IMR-90 (cell line): ENCODE measurements at regions not wholly inside any gene's neighbourhood (a gene's known extent, or its start where the extent isn't known, plus 50 kb on each side); places are given as distances from the start of the nearest gene placed in this dataset.

Source experiments
- ATAC-seq: fragments of 200-7000 bp; cut with Tn5 transposase; 2 replicates; pipeline ENCODE4 v1.9.1; 2020; ENCODE audit warnings: low read depth, mild to moderate bottlenecking, moderate library complexity
- BruUV-seq: library from RNA; stranded (reverse); fragments of 400-500 nt; replicated peaks from 2 replicates; lab custom pipeline; 2021; lab: Mats Ljungman, UMichigan
- CTCF ChIA-PET: fragments of 300-600 bp; formaldehyde crosslinking; extraction: SDS; loops from one replicate; lab custom pipeline; 2021; ENCODE audit warnings: antibody characterized with exemption; lab: Yijun Ruan, JAX
- POLR2A ChIA-PET: fragments of 300-600 bp; sonication (Branson Sonifier 250); formaldehyde crosslinking; loops from one replicate; lab custom pipeline; 2022; ENCODE audit warnings: antibody characterized with exemption; ENCODE audit not compliant: unreplicated experiment; lab: Charles Lee
- DNase-seq: peaks from one replicate; pipeline ENCODE4 v3.0.0; 2013
- H2AFZ ChIP-seq: replicated peaks from 2 replicates; pipeline ENCODE3; 2013; ENCODE audit warnings: low read length, mild to moderate bottlenecking; ENCODE audit not compliant: poor library complexity
- H2AK5ac ChIP-seq: 2 replicates; pipeline ENCODE4 v1.6.1; 2013; ENCODE audit warnings: low read depth, low read length, inconsistent platforms
- H2AK9ac ChIP-seq: replicated peaks from 2 replicates; pipeline ENCODE3; 2013; ENCODE audit warnings: mild to moderate bottlenecking, low read depth, low read length, moderate library complexity; ENCODE audit not compliant: poor library complexity
- H2BK120ac ChIP-seq: 2 replicates; pipeline ENCODE4 v1.6.1; 2013; ENCODE audit warnings: low read depth, low read length, inconsistent platforms
- H2BK15ac ChIP-seq: 3 replicates; pipeline ENCODE4 v1.6.1; 2013; ENCODE audit warnings: low read depth, low read length, inconsistent platforms
- H2BK20ac ChIP-seq: 2 replicates; pipeline ENCODE4 v1.6.1; 2013; ENCODE audit warnings: low read depth, mild to moderate bottlenecking, inconsistent platforms, low read length, moderate library complexity
- H2BK5ac ChIP-seq: 2 replicates; pipeline ENCODE4 v1.6.1; 2013; ENCODE audit warnings: mild to moderate bottlenecking, low read depth, low read length, inconsistent platforms; ENCODE audit not compliant: poor library complexity, severe bottlenecking
- H3K14ac ChIP-seq: replicated peaks from 2 replicates; pipeline ENCODE4 v1.6.1; 2013; ENCODE audit warnings: low read depth, low read length, inconsistent platforms
- H3K18ac ChIP-seq: 2 replicates; pipeline ENCODE4 v1.6.1; 2013; ENCODE audit warnings: low read depth, low read length, control low read depth
- H3K23ac ChIP-seq: 2 replicates; pipeline ENCODE4 v1.6.1; 2013; ENCODE audit warnings: low read depth, low read length, inconsistent platforms
- H3K27ac ChIP-seq: 2 replicates; pipeline ENCODE4 v1.5.1; 2013; ENCODE audit warnings: mild to moderate bottlenecking, control low read depth, low read length; ENCODE audit not compliant: insufficient read depth
- H3K27me3 ChIP-seq: 2 replicates; pipeline ENCODE4 v1.6.1; 2013; ENCODE audit warnings: low read length; ENCODE audit not compliant: control insufficient read depth, insufficient read depth
- H3K36me3 ChIP-seq: 2 replicates; pipeline ENCODE4 v1.6.1; 2013; ENCODE audit warnings: low read length, mixed read lengths; ENCODE audit not compliant: control insufficient read depth, insufficient read depth
- H3K4ac ChIP-seq: 2 replicates; pipeline ENCODE4 v1.6.1; 2013; ENCODE audit warnings: low read depth, low read length, inconsistent platforms
- H3K4me1 ChIP-seq: 2 replicates; pipeline ENCODE4 v1.6.1; 2013; ENCODE audit warnings: low read length, mixed read lengths; ENCODE audit not compliant: control insufficient read depth, insufficient read depth
- H3K4me2 ChIP-seq: 2 replicates; pipeline ENCODE4 v1.6.1; 2013; ENCODE audit warnings: low read depth, mild to moderate bottlenecking, control low read depth, low read length, moderate library complexity
- H3K4me3 ChIP-seq: 2 replicates; pipeline ENCODE4 v1.5.1; 2013; ENCODE audit warnings: low read depth, mild to moderate bottlenecking, control low read depth, low read length, moderate library complexity; ENCODE audit not compliant: insufficient read depth
- H3K56ac ChIP-seq: 2 replicates; pipeline ENCODE4 v1.6.1; 2013; ENCODE audit warnings: low read length, inconsistent platforms; ENCODE audit not compliant: insufficient read depth; ENCODE audit errors: extremely low read depth
- H3K79me1 ChIP-seq, 2 experiments: 2 replicates each; pipeline ENCODE4 v1.6.1; 2013; ENCODE audit warnings: low read length in 2 of 2, inconsistent platforms in 1 of 2, low read depth in 1 of 2
- H3K9ac ChIP-seq: 2 replicates; pipeline ENCODE4 v1.6.1; 2013; ENCODE audit warnings: low read depth, low read length, control low read depth
- H3K9me1 ChIP-seq: 2 replicates; pipeline ENCODE4 v1.6.1; 2013; ENCODE audit warnings: low read length, inconsistent platforms; ENCODE audit not compliant: insufficient read depth
- H3K9me3 ChIP-seq: 2 replicates; pipeline ENCODE4 v1.6.1; 2013; ENCODE audit warnings: low read length; ENCODE audit not compliant: control insufficient read depth, insufficient read depth
- H4K20me1 ChIP-seq: 2 replicates; pipeline ENCODE4 v1.6.1; 2013; ENCODE audit warnings: low read length, inconsistent platforms; ENCODE audit not compliant: insufficient read depth
- H4K5ac ChIP-seq: 2 replicates; pipeline ENCODE4 v1.6.1; 2013; ENCODE audit warnings: mild to moderate bottlenecking, low read depth, low read length, control low read depth
- H4K8ac ChIP-seq, 2 experiments: 2 replicates each; pipeline ENCODE4 v1.6.1; 2013; ENCODE audit warnings: low read depth in 2 of 2, low read length in 2 of 2, control low read depth in 1 of 2, inconsistent platforms in 1 of 2
- H4K91ac ChIP-seq: 2 replicates; pipeline ENCODE4 v1.6.1; 2013; ENCODE audit warnings: low read depth, low read length, inconsistent platforms; ENCODE audit not compliant: insufficient read depth
- BHLHE40 ChIP-seq: fragments of 150-350 bp; IDR thresholded peaks from 2 replicates; pipeline ENCODE4 v1.6.1; 2016; ENCODE audit warnings: mild to moderate bottlenecking, low read depth, low read length
- CEBPB ChIP-seq: IDR thresholded peaks from 2 replicates; pipeline ENCODE4 v1.6.1; 2012; ENCODE audit warnings: low read depth, low read length, improper control_type of control experiment
- FOS ChIP-seq: fragments of 150-350 bp; IDR thresholded peaks from 2 replicates; pipeline ENCODE4 v1.6.1; 2016; ENCODE audit warnings: low read depth, low read length
- MAFK ChIP-seq: IDR thresholded peaks from 2 replicates; pipeline ENCODE4 v1.6.1; 2012; ENCODE audit warnings: low read depth, low read length, improper control_type of control experiment
- MAZ ChIP-seq: IDR thresholded peaks from 2 replicates; pipeline ENCODE4 v1.6.1; 2012; ENCODE audit warnings: low read depth, mild to moderate bottlenecking, low read length, improper control_type of control experiment, moderate library complexity, borderline replicate concordance
- MXI1 ChIP-seq: IDR thresholded peaks from 2 replicates; pipeline ENCODE4 v1.6.1; 2012; ENCODE audit warnings: low read depth, mild to moderate bottlenecking, low read length, moderate library complexity, borderline replicate concordance
- NFE2L2 ChIP-seq: fragments of 150-350 bp; IDR thresholded peaks from 2 replicates; pipeline ENCODE4 v1.6.1; 2016; ENCODE audit warnings: low read depth, mild to moderate bottlenecking, low read length
- POLR2A ChIP-seq: IDR thresholded peaks from 2 replicates; pipeline ENCODE4 v1.6.1; 2012; ENCODE audit warnings: mild to moderate bottlenecking, low read depth, low read length
- RAD21 ChIP-seq: IDR thresholded peaks from 2 replicates; pipeline ENCODE4 v1.6.1; 2012; ENCODE audit warnings: low read length, improper control_type of control experiment
- RCOR1 ChIP-seq: IDR thresholded peaks from 2 replicates; pipeline ENCODE4 v1.6.1; 2012; ENCODE audit warnings: mild to moderate bottlenecking, low read length, improper control_type of control experiment; ENCODE audit not compliant: insufficient replicate concordance
- RFX5 ChIP-seq: IDR thresholded peaks from 2 replicates; pipeline ENCODE4 v1.8.0; 2012; ENCODE audit warnings: low read depth, mild to moderate bottlenecking, low read length, moderate library complexity
- SMC3 ChIP-seq: fragments of 150-350 bp; IDR thresholded peaks from 2 replicates; pipeline ENCODE4 v1.6.1; 2016; ENCODE audit warnings: low read depth, mild to moderate bottlenecking, antibody characterized with exemption, low read length, moderate library complexity
- WGBS, 2 experiments: methylation state at CpG; one replicate each; pipeline versions ENCODE4 v1.1.5 to v1.1.7; 2013; ENCODE audit warnings: missing lambda C conversion rate in 2 of 2; ENCODE audit not compliant: insufficient read length in 1 of 2; ENCODE audit errors: extremely low coverage in 2 of 2; 5-methylcytosine and 5-hydroxymethylcytosine counted together
- dilution Hi-C: fragments of 300-500 bp; cut with HindIII; formaldehyde crosslinking; loops from one replicate; pipeline ENCODE4 v1.14.3; 2018; ENCODE audit warnings: low sequenced_read_pairs; ENCODE audit not compliant: unreplicated experiment
- in situ Hi-C: fragments of 300-500 bp; cut with MboI; formaldehyde crosslinking; loops from 3 replicates; pipeline ENCODE4 v1.14.3; 2019; ENCODE audit warnings: low sequenced_read_pairs, inconsistent platforms, mixed read lengths
- intact Hi-C: fragments of 100-400 bp; cut with micrococcal nuclease; formaldehyde crosslinking; loops from 2 replicates; pipeline ENCODE4 v1.10.0; 2022
- TF ChIP-seq, protein P1 (sequence below): fragments of 150-350 bp; IDR thresholded peaks from 2 replicates; pipeline ENCODE4 v1.6.1; 2016; ENCODE audit warnings: low read depth, mild to moderate bottlenecking, low read length, moderate library complexity, borderline replicate concordance
- TF ChIP-seq, protein P2 (sequence below): conservative IDR thresholded peaks from 2 replicates; pipeline ENCODE4 v1.5.1; 2012; ENCODE audit warnings: mild to moderate bottlenecking, low read depth, low read length, improper control_type of control experiment
- TF ChIP-seq, protein P3 (sequence below): fragments of 150-350 bp; IDR thresholded peaks from 2 replicates; pipeline ENCODE4 v1.6.1; 2017; ENCODE audit warnings: mild to moderate bottlenecking, antibody characterized with exemption, low read length, low read depth

DNA sequence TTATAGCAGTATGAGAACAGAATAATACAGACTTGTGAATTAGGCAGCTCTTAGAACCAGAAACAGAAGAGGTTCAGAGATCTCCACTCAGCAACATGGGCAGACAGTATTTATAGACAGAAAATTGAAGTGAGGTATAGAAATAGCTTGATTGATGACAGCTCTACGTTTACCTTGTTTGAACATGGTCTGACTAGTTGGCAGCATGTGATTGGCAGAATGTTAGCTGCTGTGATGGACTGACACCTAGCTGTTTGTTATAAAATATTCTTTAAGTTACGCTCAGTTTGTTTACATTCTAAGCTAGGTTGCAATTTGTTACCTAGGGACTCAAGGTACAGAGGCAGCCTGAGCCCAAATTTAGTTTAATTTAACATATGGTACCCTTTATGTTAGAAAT lies 73.7 kb upstream of the TMEM229A start:
- intact Hi-C loops (no loop called here), in situ Hi-C loops (no loop called here), dilution Hi-C loops (no loop called here)
- CTCF ChIA-PET: no interaction called here
- H3K36me3 ChIP-seq: no peaks in the 10 kb centered on the region
- H3K23ac ChIP-seq: no peak overlapping the region
- TF ChIP-seq CEBPB (no peak), MXI1 (no peak), SMC3 (no peak), RCOR1 (no peak), MAFK (no peak), FOS (no peak), NFE2L2 (no peak), RFX5 (no peak), BHLHE40 (no peak), MAZ (no peak), RAD21 (no peak), POLR2A (no peak)
- TF ChIP-seq, protein P1, sequence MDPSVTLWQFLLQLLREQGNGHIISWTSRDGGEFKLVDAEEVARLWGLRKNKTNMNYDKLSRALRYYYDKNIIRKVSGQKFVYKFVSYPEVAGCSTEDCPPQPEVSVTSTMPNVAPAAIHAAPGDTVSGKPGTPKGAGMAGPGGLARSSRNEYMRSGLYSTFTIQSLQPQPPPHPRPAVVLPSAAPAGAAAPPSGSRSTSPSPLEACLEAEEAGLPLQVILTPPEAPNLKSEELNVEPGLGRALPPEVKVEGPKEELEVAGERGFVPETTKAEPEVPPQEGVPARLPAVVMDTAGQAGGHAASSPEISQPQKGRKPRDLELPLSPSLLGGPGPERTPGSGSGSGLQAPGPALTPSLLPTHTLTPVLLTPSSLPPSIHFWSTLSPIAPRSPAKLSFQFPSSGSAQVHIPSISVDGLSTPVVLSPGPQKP: no peak
- TF ChIP-seq, protein P2, sequence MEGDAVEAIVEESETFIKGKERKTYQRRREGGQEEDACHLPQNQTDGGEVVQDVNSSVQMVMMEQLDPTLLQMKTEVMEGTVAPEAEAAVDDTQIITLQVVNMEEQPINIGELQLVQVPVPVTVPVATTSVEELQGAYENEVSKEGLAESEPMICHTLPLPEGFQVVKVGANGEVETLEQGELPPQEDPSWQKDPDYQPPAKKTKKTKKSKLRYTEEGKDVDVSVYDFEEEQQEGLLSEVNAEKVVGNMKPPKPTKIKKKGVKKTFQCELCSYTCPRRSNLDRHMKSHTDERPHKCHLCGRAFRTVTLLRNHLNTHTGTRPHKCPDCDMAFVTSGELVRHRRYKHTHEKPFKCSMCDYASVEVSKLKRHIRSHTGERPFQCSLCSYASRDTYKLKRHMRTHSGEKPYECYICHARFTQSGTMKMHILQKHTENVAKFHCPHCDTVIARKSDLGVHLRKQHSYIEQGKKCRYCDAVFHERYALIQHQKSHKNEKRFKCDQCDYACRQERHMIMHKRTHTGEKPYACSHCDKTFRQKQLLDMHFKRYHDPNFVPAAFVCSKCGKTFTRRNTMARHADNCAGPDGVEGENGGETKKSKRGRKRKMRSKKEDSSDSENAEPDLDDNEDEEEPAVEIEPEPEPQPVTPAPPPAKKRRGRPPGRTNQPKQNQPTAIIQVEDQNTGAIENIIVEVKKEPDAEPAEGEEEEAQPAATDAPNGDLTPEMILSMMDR: no peak
- TF ChIP-seq, protein P3, sequence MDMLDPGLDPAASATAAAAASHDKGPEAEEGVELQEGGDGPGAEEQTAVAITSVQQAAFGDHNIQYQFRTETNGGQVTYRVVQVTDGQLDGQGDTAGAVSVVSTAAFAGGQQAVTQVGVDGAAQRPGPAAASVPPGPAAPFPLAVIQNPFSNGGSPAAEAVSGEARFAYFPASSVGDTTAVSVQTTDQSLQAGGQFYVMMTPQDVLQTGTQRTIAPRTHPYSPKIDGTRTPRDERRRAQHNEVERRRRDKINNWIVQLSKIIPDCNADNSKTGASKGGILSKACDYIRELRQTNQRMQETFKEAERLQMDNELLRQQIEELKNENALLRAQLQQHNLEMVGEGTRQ: no peak
- ATAC-seq: no peak
- no peaks in the 10 kb centered on the region for H3K79me1 ChIP-seq
- H3K4me3 ChIP-seq: no peak overlapping the region
- H2BK15ac ChIP-seq: no peak overlapping the region
- no TSS peak for BruUV-seq
- H2AFZ ChIP-seq: no peak overlapping the region
- no peak overlapping the region for H2BK5ac ChIP-seq
- POLR2A ChIA-PET: no interaction called here
- no peak overlapping the region for H3K27ac ChIP-seq
- no peak overlapping the region for H3K9ac ChIP-seq
- no peak overlapping the region for H3K56ac ChIP-seq
- no peak overlapping the region for H2BK20ac ChIP-seq
- no peak overlapping the region for H4K8ac ChIP-seq
- H3K9me1 ChIP-seq: no peaks in the 10 kb centered on the region
- H3K14ac ChIP-seq: no peak overlapping the region
- DNase-seq: no peak
- H4K20me1 ChIP-seq: no peaks in the 10 kb centered on the region
- no peak overlapping the region for H4K91ac ChIP-seq
- H3K9me3 ChIP-seq: peaks cover 2% of the 10 kb centered on the region; the same call in 1 of the 2 replicates
- no peaks in the 10 kb centered on the region for H3K27me3 ChIP-seq
- H2BK120ac ChIP-seq: no peak overlapping the region
- no peak overlapping the region for H4K5ac ChIP-seq
- no peak overlapping the region for H2AK5ac ChIP-seq
- no CpG with 5 or more reads among the region's 2 CpGs for WGBS, 2 experiments
- no peak overlapping the region for H3K4me2 ChIP-seq
- H3K18ac ChIP-seq: no peak overlapping the region
- no peak overlapping the region for H3K4ac ChIP-seq
- no peak overlapping the region for H2AK9ac ChIP-seq
- no peaks in the 10 kb centered on the region for H3K4me1 ChIP-seq
